OCI-LY7 (cell line): ENCODE measurements at regions not wholly inside any gene's neighbourhood (a gene's known extent, or its start where the extent isn't known, plus 50 kb on each side); places are given as distances from the start of the nearest gene placed in this dataset.

Experiments used
- BruUV-seq: library from RNA; stranded (reverse); fragments of 400-500 nt; replicated peaks from 2 replicates; lab custom pipeline; 2021; lab: Mats Ljungman, UMichigan
- CTCF ChIA-PET: fragments of 300-600 bp; sonication (Branson Sonifier 250); formaldehyde crosslinking; loops from one replicate; lab custom pipeline; 2022; ENCODE audit warnings: antibody characterized with exemption; ENCODE audit not compliant: unreplicated experiment; lab: Charles Lee
- POLR2A ChIA-PET: fragments of 300-600 bp; sonication (Branson Sonifier 250); formaldehyde crosslinking; loops from one replicate; lab custom pipeline; 2022; ENCODE audit warnings: antibody characterized with exemption; lab: Charles Lee
- DNase-seq: peaks from one replicate; pipeline ENCODE4 v3.0.0-alpha.2; 2015; ENCODE audit warnings: low spot score
- H2AFZ ChIP-seq: fragments of 200-600 bp; sonication (generic), shearing (Covaris generic); 2 replicates; pipeline ENCODE4 v1.6.1; 2014; ENCODE audit warnings: mild to moderate bottlenecking, antibody characterized with exemption, low read length, moderate library complexity
- H3K27ac ChIP-seq: fragments of 200-600 bp; sonication (generic); 2 replicates; pipeline ENCODE4 v1.5.1; 2014; ENCODE audit warnings: mixed run types, low read depth, mild to moderate bottlenecking, moderate library complexity, low read length, inconsistent platforms; ENCODE audit not compliant: poor library complexity, severe bottlenecking
- H3K36me3 ChIP-seq: fragments of 200-600 bp; sonication (generic); 2 replicates; pipeline ENCODE4 v1.6.1; 2014; ENCODE audit warnings: mild to moderate bottlenecking, antibody characterized with exemption, low read length, moderate library complexity, mixed read lengths; ENCODE audit not compliant: insufficient read depth
- H3K4me1 ChIP-seq: fragments of 200-600 bp; sonication (generic); 2 replicates; pipeline ENCODE4 v1.5.1; 2014; ENCODE audit warnings: mild to moderate bottlenecking, low read length; ENCODE audit not compliant: insufficient read depth, poor library complexity, severe bottlenecking
- H3K4me2 ChIP-seq: fragments of 200-600 bp; sonication (generic); 2 replicates; pipeline ENCODE4 v1.6.1; 2014; ENCODE audit warnings: mild to moderate bottlenecking, low read length
- H3K4me3 ChIP-seq: fragments of 200-600 bp; sonication (generic); 2 replicates; pipeline ENCODE4 v1.5.1; 2014; ENCODE audit warnings: mild to moderate bottlenecking, low read depth, low read length; ENCODE audit not compliant: poor library complexity, severe bottlenecking
- H3K79me2 ChIP-seq: fragments of 200-600 bp; sonication (generic); 2 replicates; pipeline ENCODE4 v1.6.1; 2016; ENCODE audit warnings: low read depth, mild to moderate bottlenecking, low read length, moderate library complexity, mixed read lengths; ENCODE audit not compliant: insufficient read depth
- H3K9me2 ChIP-seq: fragments of 200-600 bp; sonication (generic); 2 replicates; pipeline ENCODE4 v1.6.1; 2016; ENCODE audit warnings: mild to moderate bottlenecking, low read length, mixed read lengths; ENCODE audit not compliant: insufficient read depth
- H3K9me3 ChIP-seq: fragments of 200-600 bp; sonication (generic); 2 replicates; pipeline ENCODE4 v1.6.1; 2014; ENCODE audit warnings: mild to moderate bottlenecking, mixed run types, low read length, mixed read lengths
- H4K20me1 ChIP-seq: fragments of 200-600 bp; sonication (generic); 2 replicates; pipeline ENCODE4 v1.6.1; 2014; ENCODE audit warnings: mild to moderate bottlenecking, antibody characterized with exemption, low read length, moderate library complexity, mixed read lengths; ENCODE audit not compliant: insufficient read depth
- EZH2phosphoT487 ChIP-seq: fragments of 200-600 bp; sonication (generic); IDR thresholded peaks from 2 replicates; pipeline ENCODE4 v1.6.1; 2018; ENCODE audit warnings: low read depth, borderline replicate concordance, mild to moderate bottlenecking, mixed run types, antibody characterized with exemption, low read length, moderate library complexity, mixed read lengths
- intact Hi-C: fragments of 100-400 bp; cut with micrococcal nuclease; formaldehyde crosslinking; loops from one replicate; pipeline ENCODE4 v1.10.0; 2022; ENCODE audit not compliant: unreplicated experiment
- TF ChIP-seq, protein P1 (sequence below): fragments of 200-600 bp; sonication (generic); conservative IDR thresholded peaks from 2 replicates; pipeline ENCODE4 v1.5.1; 2014; ENCODE audit warnings: mild to moderate bottlenecking, antibody characterized with exemption, low read length, moderate library complexity, mixed read lengths

DNA sequence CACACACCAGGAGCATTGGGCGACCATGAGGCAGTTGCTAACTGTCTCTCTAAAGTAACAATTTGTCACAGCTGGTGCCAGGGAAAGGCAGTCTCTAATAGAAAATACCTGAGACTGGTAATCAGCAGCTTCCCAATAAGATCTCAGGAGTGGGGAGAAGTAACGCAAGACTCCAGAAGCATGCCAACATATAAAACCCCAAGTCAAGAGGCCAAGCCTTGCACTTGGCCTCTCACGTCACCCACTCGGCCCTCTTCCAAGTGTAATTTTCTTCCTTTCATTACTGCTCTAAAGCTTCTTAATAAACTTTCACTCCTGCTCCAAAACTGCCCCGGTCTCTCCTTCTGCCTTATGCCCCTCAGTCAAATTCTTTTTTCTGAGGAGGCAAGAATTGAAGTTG, 455.6 kb upstream of the ACVR2A start:
- Histone ChIP-seq H3K4me1 (no peaks in the 10 kb centered on the region), H3K4me2 (no peak overlapping the region), H3K36me3 (no peaks in the 10 kb centered on the region), H3K27ac (no peak overlapping the region), H3K9me2 (no peaks in the 10 kb centered on the region), H4K20me1 (no peaks in the 10 kb centered on the region), H3K9me3 (no peaks in the 10 kb centered on the region), H2AFZ (no peak overlapping the region), H3K4me3 (no peak overlapping the region), H3K79me2 (no peaks in the 10 kb centered on the region)
- no peak for DNase-seq
- intact Hi-C loops, result no loop called here
- no TSS peak for BruUV-seq
- TF ChIP-seq EZH2phosphoT487, result no peak
- TF ChIP-seq, protein P1, sequence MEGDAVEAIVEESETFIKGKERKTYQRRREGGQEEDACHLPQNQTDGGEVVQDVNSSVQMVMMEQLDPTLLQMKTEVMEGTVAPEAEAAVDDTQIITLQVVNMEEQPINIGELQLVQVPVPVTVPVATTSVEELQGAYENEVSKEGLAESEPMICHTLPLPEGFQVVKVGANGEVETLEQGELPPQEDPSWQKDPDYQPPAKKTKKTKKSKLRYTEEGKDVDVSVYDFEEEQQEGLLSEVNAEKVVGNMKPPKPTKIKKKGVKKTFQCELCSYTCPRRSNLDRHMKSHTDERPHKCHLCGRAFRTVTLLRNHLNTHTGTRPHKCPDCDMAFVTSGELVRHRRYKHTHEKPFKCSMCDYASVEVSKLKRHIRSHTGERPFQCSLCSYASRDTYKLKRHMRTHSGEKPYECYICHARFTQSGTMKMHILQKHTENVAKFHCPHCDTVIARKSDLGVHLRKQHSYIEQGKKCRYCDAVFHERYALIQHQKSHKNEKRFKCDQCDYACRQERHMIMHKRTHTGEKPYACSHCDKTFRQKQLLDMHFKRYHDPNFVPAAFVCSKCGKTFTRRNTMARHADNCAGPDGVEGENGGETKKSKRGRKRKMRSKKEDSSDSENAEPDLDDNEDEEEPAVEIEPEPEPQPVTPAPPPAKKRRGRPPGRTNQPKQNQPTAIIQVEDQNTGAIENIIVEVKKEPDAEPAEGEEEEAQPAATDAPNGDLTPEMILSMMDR, result no peak
- CTCF ChIA-PET, result no interaction called here
- POLR2A ChIA-PET, result interaction anchor here (1.0 kb wide), 1 partner anchor 11 kb away, joined by 3 read pairs; no protein-coding TSS in a partner anchor

DNA sequence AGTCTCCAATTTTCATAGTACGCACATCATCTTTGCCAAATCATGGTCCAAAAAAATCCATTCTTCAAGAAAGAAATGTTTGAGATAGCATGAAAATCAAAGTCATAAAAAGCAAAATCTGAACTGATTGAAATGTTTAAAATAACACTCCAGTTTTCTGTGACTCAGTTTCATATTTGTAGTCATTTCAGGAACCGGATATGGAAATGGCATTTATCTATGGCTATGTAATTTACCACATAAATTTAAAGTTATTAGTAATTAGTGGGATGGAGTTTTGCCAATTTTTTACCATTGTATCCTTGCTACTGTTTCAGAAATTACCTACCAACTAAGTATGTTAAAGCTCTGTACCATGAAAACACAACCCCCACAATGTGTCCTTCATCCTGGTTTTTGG, 456.6 kb upstream of the ACVR2A start:
- Histone ChIP-seq H4K20me1 (no peaks in the 10 kb centered on the region), H3K4me1 (no peaks in the 10 kb centered on the region), H3K9me2 (no peaks in the 10 kb centered on the region), H3K27ac (no peak overlapping the region), H3K9me3 (no peaks in the 10 kb centered on the region), H3K36me3 (no peaks in the 10 kb centered on the region), H3K4me3 (no peak overlapping the region), H3K4me2 (no peak overlapping the region), H2AFZ (no peak overlapping the region), H3K79me2 (no peaks in the 10 kb centered on the region)
- ChIA-PET CTCF (no interaction called here), POLR2A (interaction anchor here (0.6 kb wide), 1 partner anchor 86 kb away, joined by 3 read pairs; no protein-coding TSS in a partner anchor)
- TF ChIP-seq, protein P1, result no peak
- TF ChIP-seq EZH2phosphoT487, result no peak
- no peak for DNase-seq
- intact Hi-C loops, result no loop called here
- no TSS peak for BruUV-seq

DNA sequence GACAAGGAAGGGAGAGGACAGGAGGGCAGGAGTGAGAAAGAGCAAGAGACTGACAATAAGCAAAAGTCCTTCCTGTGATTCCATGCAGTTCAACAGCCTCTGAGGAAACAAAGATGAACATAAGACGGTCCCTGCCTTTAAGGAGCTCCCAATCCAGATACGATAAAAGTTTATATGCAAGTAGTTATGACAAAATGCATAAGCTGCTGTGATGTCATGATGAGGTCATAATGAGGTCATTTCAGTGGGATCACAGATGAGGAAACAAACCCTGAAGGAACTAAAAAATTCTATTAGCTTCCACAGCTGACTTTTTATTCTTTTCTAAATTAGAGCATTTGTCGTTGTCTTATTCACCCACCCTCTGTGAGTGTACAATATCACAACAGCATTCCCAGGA, 458.5 kb upstream of the ACVR2A start:
- no TSS peak for BruUV-seq
- no peaks in the 10 kb centered on the region for H3K9me3 ChIP-seq
- no peaks in the 10 kb centered on the region for H4K20me1 ChIP-seq
- no peak overlapping the region for H3K4me2 ChIP-seq
- no peak overlapping the region for H3K4me3 ChIP-seq
- H3K27ac ChIP-seq, result no peak overlapping the region
- no peak overlapping the region for H2AFZ ChIP-seq
- H3K4me1 ChIP-seq, result no peaks in the 10 kb centered on the region
- no peaks in the 10 kb centered on the region for H3K79me2 ChIP-seq
- H3K36me3 ChIP-seq, result no peaks in the 10 kb centered on the region
- CTCF ChIA-PET, result no interaction called here
- intact Hi-C loops, result no loop called here
- DNase-seq, result no peak
- TF ChIP-seq, protein P1, result no peak
- no peak for TF ChIP-seq EZH2phosphoT487
- POLR2A ChIA-PET, result interaction anchor here (0.7 to 1.0 kb wide), 3 partner anchors 9 to 1056 kb away, joined by 3 to 4 read pairs (median 3); no protein-coding TSS in a partner anchor
- H3K9me2 ChIP-seq, result no peaks in the 10 kb centered on the region
